ENCODE measurements at regions not wholly inside any gene's neighbourhood (a gene's known extent, or its start where the extent isn't known, plus 50 kb on each side); places are given as distances from the start of the nearest gene placed in this dataset.

- no peak overlapping the region for H4K5ac ChIP-seq (ENCODE audit: low read length)
- no peaks in the 10 kb centered on the region for H3K79me1 ChIP-seq (ENCODE audit: low read length)
- no peak overlapping the region for H2BK15ac ChIP-seq (replicated peaks; ENCODE audit: low read depth)
- H3K4me2 ChIP-seq (ENCODE audit: low read length), result no peak overlapping the region
- H2AK5ac ChIP-seq (ENCODE audit: low read length), result no peak overlapping the region
- no peak overlapping the region for H3K56ac ChIP-seq (ENCODE audit: low read length)
- H3K9ac ChIP-seq (ENCODE audit: low read length), result no peak overlapping the region
- peak overlapping the region; percentile 38 for H2BK120ac ChIP-seq (ENCODE audit: low read depth, low read length)
- no peak overlapping the region for H4K8ac ChIP-seq (ENCODE audit: low read depth, low read length)
- H3K23ac ChIP-seq (ENCODE audit: low read length), result no peak overlapping the region
- DNase-seq, result peak; percentile 84
- H3K4me1 ChIP-seq (ENCODE audit: control insufficient read depth, low read depth, low read length), result no peaks in the 10 kb centered on the region
- H3K18ac ChIP-seq (ENCODE audit: low read length), result peak overlapping the region; percentile 51
- no peak overlapping the region for H3K4me3 ChIP-seq (ENCODE audit: low read length)
- no peak overlapping the region for H3K4ac ChIP-seq (ENCODE audit: low read depth, low read length)
- no peak overlapping the region for H3K27ac ChIP-seq (ENCODE audit: low read depth, low read length)
- WGBS (ENCODE audit: extremely low coverage, insufficient coverage, low lambda C conversion rate), result no CpG with 5 or more reads among the region's 1 CpG
- H3K27me3 ChIP-seq (ENCODE audit: insufficient read depth, low read length, poor library complexity), result no peaks in the 10 kb centered on the region
- no peaks in the 10 kb centered on the region for H3K79me2 ChIP-seq (ENCODE audit: control insufficient read depth, insufficient read depth, low read length)
- no peak overlapping the region for H2BK5ac ChIP-seq (ENCODE audit: low read length)
- H3K36me3 ChIP-seq (ENCODE audit: control insufficient read depth, insufficient read depth, low read length), result no peaks in the 10 kb centered on the region
Observed at GRCh38 chr10:65377687-65378086, 1548.1 kb upstream of the LRRTM3 start.

GRCh38 chr10:65394502-65395297, 1531.1 kb upstream of the LRRTM3 start:
- Histone ChIP-seq H2BK120ac (ENCODE audit: low read depth, low read length) (no peak overlapping the region), H3K18ac (ENCODE audit: low read length) (no peak overlapping the region), H3K4ac (ENCODE audit: low read depth, low read length) (no peak overlapping the region), H2BK15ac (replicated peaks; ENCODE audit: low read depth) (no peak overlapping the region), H3K36me3 (ENCODE audit: control insufficient read depth, insufficient read depth, low read length) (no peaks in the 10 kb centered on the region), H4K5ac (ENCODE audit: low read length) (no peak overlapping the region), H4K8ac (ENCODE audit: low read depth, low read length) (no peak overlapping the region), H3K56ac (ENCODE audit: low read length) (no peak overlapping the region), H2AK5ac (ENCODE audit: low read length) (no peak overlapping the region), H3K27me3 (ENCODE audit: insufficient read depth, low read length, poor library complexity) (no peaks in the 10 kb centered on the region), H3K23ac (ENCODE audit: low read length) (no peak overlapping the region), H3K4me1 (ENCODE audit: control insufficient read depth, low read depth, low read length) (no peaks in the 10 kb centered on the region), H3K4me2 (ENCODE audit: low read length) (no peak overlapping the region), H3K27ac (ENCODE audit: low read depth, low read length) (no peak overlapping the region), H3K79me2 (ENCODE audit: control insufficient read depth, insufficient read depth, low read length) (no peaks in the 10 kb centered on the region), H3K9ac (ENCODE audit: low read length) (no peak overlapping the region), H2BK5ac (ENCODE audit: low read length) (no peak overlapping the region), H3K4me3 (ENCODE audit: low read length) (no peak overlapping the region), H3K79me1 (ENCODE audit: low read length) (no peaks in the 10 kb centered on the region)
- DNase-seq, result no peak
- WGBS (ENCODE audit: extremely low coverage, insufficient coverage, low lambda C conversion rate), result no CpG with 5 or more reads among the region's 2 CpGs

- no peaks in the 10 kb centered on the region for H3K27me3 ChIP-seq (ENCODE audit: insufficient read depth, low read length, poor library complexity)
- no peak for DNase-seq
- H2BK15ac ChIP-seq (replicated peaks; ENCODE audit: low read depth), result no peak overlapping the region
- no CpG with 5 or more reads among the region's 2 CpGs for WGBS (ENCODE audit: extremely low coverage, insufficient coverage, low lambda C conversion rate)
- no peak overlapping the region for H2BK5ac ChIP-seq (ENCODE audit: low read length)
- H3K36me3 ChIP-seq (ENCODE audit: control insufficient read depth, insufficient read depth, low read length), result no peaks in the 10 kb centered on the region
- H3K4me3 ChIP-seq (ENCODE audit: low read length), result no peak overlapping the region
- H2BK120ac ChIP-seq (ENCODE audit: low read depth, low read length), result no peak overlapping the region
- H4K5ac ChIP-seq (ENCODE audit: low read length), result no peak overlapping the region
- H3K56ac ChIP-seq (ENCODE audit: low read length), result no peak overlapping the region
- H3K9ac ChIP-seq (ENCODE audit: low read length), result no peak overlapping the region
- no peak overlapping the region for H3K23ac ChIP-seq (ENCODE audit: low read length)
- no peak overlapping the region for H2AK5ac ChIP-seq (ENCODE audit: low read length)
- H3K4me2 ChIP-seq (ENCODE audit: low read length), result no peak overlapping the region
- H3K4me1 ChIP-seq (ENCODE audit: control insufficient read depth, low read depth, low read length), result no peaks in the 10 kb centered on the region
- H3K4ac ChIP-seq (ENCODE audit: low read depth, low read length), result no peak overlapping the region
- no peak overlapping the region for H3K27ac ChIP-seq (ENCODE audit: low read depth, low read length)
- no peak overlapping the region for H3K18ac ChIP-seq (ENCODE audit: low read length)
- H4K8ac ChIP-seq (ENCODE audit: low read depth, low read length), result no peak overlapping the region
- H3K79me2 ChIP-seq (ENCODE audit: control insufficient read depth, insufficient read depth, low read length), result no peaks in the 10 kb centered on the region
- H3K79me1 ChIP-seq (ENCODE audit: low read length), result no peaks in the 10 kb centered on the region
Observed at GRCh38 chr10:65395631-65396030, 1530.2 kb upstream of the LRRTM3 start.

GRCh38 chr10:65396997-65397396, 1528.8 kb upstream of the LRRTM3 start:
- DNase-seq, result no peak
- Histone ChIP-seq H2BK15ac (replicated peaks; ENCODE audit: low read depth) (no peak overlapping the region), H2BK5ac (ENCODE audit: low read length) (no peak overlapping the region), H3K4me1 (ENCODE audit: control insufficient read depth, low read depth, low read length) (no peaks in the 10 kb centered on the region), H4K8ac (ENCODE audit: low read depth, low read length) (no peak overlapping the region), H3K4me2 (ENCODE audit: low read length) (no peak overlapping the region), H3K4ac (ENCODE audit: low read depth, low read length) (no peak overlapping the region), H3K27me3 (ENCODE audit: insufficient read depth, low read length, poor library complexity) (no peaks in the 10 kb centered on the region), H3K36me3 (ENCODE audit: control insufficient read depth, insufficient read depth, low read length) (no peaks in the 10 kb centered on the region), H2AK5ac (ENCODE audit: low read length) (no peak overlapping the region), H3K23ac (ENCODE audit: low read length) (no peak overlapping the region), H2BK120ac (ENCODE audit: low read depth, low read length) (no peak overlapping the region), H3K4me3 (ENCODE audit: low read length) (no peak overlapping the region), H3K79me2 (ENCODE audit: control insufficient read depth, insufficient read depth, low read length) (no peaks in the 10 kb centered on the region), H3K9ac (ENCODE audit: low read length) (no peak overlapping the region), H3K27ac (ENCODE audit: low read depth, low read length) (no peak overlapping the region), H3K18ac (ENCODE audit: low read length) (no peak overlapping the region), H3K79me1 (ENCODE audit: low read length) (no peaks in the 10 kb centered on the region), H4K5ac (ENCODE audit: low read length) (no peak overlapping the region), H3K56ac (ENCODE audit: low read length) (no peak overlapping the region)
- WGBS (ENCODE audit: extremely low coverage, insufficient coverage, low lambda C conversion rate), result no CpG with 5 or more reads among the region's 3 CpGs

GRCh38 chr10:65408401-65408800, 1517.4 kb upstream of the LRRTM3 start:
- no peaks in the 10 kb centered on the region for H3K36me3 ChIP-seq (ENCODE audit: control insufficient read depth, insufficient read depth, low read length)
- no peak overlapping the region for H4K5ac ChIP-seq (ENCODE audit: low read length)
- no peaks in the 10 kb centered on the region for H3K27me3 ChIP-seq (ENCODE audit: insufficient read depth, low read length, poor library complexity)
- H4K8ac ChIP-seq (ENCODE audit: low read depth, low read length), result no peak overlapping the region
- no peak for DNase-seq
- no peak overlapping the region for H2AK5ac ChIP-seq (ENCODE audit: low read length)
- no peak overlapping the region for H3K18ac ChIP-seq (ENCODE audit: low read length)
- H3K4me1 ChIP-seq (ENCODE audit: control insufficient read depth, low read depth, low read length), result no peaks in the 10 kb centered on the region
- H3K4me3 ChIP-seq (ENCODE audit: low read length), result no peak overlapping the region
- H3K79me1 ChIP-seq (ENCODE audit: low read length), result no peaks in the 10 kb centered on the region
- H3K79me2 ChIP-seq (ENCODE audit: control insufficient read depth, insufficient read depth, low read length), result no peaks in the 10 kb centered on the region
- no peak overlapping the region for H3K4ac ChIP-seq (ENCODE audit: low read depth, low read length)
- no CpG with 5 or more reads among the region's 2 CpGs for WGBS (ENCODE audit: extremely low coverage, insufficient coverage, low lambda C conversion rate)
- H2BK15ac ChIP-seq (replicated peaks; ENCODE audit: low read depth), result no peak overlapping the region
- no peak overlapping the region for H2BK120ac ChIP-seq (ENCODE audit: low read depth, low read length)
- H3K9ac ChIP-seq (ENCODE audit: low read length), result no peak overlapping the region
- H3K27ac ChIP-seq (ENCODE audit: low read depth, low read length), result no peak overlapping the region
- H2BK5ac ChIP-seq (ENCODE audit: low read length), result no peak overlapping the region
- no peak overlapping the region for H3K56ac ChIP-seq (ENCODE audit: low read length)
- H3K4me2 ChIP-seq (ENCODE audit: low read length), result no peak overlapping the region
- no peak overlapping the region for H3K23ac ChIP-seq (ENCODE audit: low read length)

- no CpG with 5 or more reads among the region's 2 CpGs for WGBS (ENCODE audit: extremely low coverage, insufficient coverage, low lambda C conversion rate)
- no peak overlapping the region for H2BK15ac ChIP-seq (replicated peaks; ENCODE audit: low read depth)
- H3K4me2 ChIP-seq (ENCODE audit: low read length), result no peak overlapping the region
- H3K79me2 ChIP-seq (ENCODE audit: control insufficient read depth, insufficient read depth, low read length), result no peaks in the 10 kb centered on the region
- H3K36me3 ChIP-seq (ENCODE audit: control insufficient read depth, insufficient read depth, low read length), result no peaks in the 10 kb centered on the region
- H3K23ac ChIP-seq (ENCODE audit: low read length), result no peak overlapping the region
- no peak overlapping the region for H3K18ac ChIP-seq (ENCODE audit: low read length)
- H3K4ac ChIP-seq (ENCODE audit: low read depth, low read length), result no peak overlapping the region
- no peaks in the 10 kb centered on the region for H3K4me1 ChIP-seq (ENCODE audit: control insufficient read depth, low read depth, low read length)
- H2AK5ac ChIP-seq (ENCODE audit: low read length), result no peak overlapping the region
- no peak overlapping the region for H2BK120ac ChIP-seq (ENCODE audit: low read depth, low read length)
- no peak overlapping the region for H4K5ac ChIP-seq (ENCODE audit: low read length)
- no peak overlapping the region for H3K56ac ChIP-seq (ENCODE audit: low read length)
- no peak overlapping the region for H3K4me3 ChIP-seq (ENCODE audit: low read length)
- no peaks in the 10 kb centered on the region for H3K79me1 ChIP-seq (ENCODE audit: low read length)
- no peak overlapping the region for H3K9ac ChIP-seq (ENCODE audit: low read length)
- DNase-seq, result no peak
- H4K8ac ChIP-seq (ENCODE audit: low read depth, low read length), result no peak overlapping the region
- no peak overlapping the region for H2BK5ac ChIP-seq (ENCODE audit: low read length)
- H3K27me3 ChIP-seq (ENCODE audit: insufficient read depth, low read length, poor library complexity), result no peaks in the 10 kb centered on the region
- H3K27ac ChIP-seq (ENCODE audit: low read depth, low read length), result no peak overlapping the region
Observed at GRCh38 chr10:65413001-65413400, 1512.8 kb upstream of the LRRTM3 start.

Data from mesendoderm (in vitro differentiated cells).